NCI-H82 (cell line): ENCODE measurements at regions not wholly inside any gene's neighbourhood (a gene's known extent, or its start where the extent isn't known, plus 50 kb on each side); places are given as distances from the start of the nearest gene placed in this dataset.

Experiments used
- DNase-seq: peaks from one replicate; lab custom pipeline; 2025; lab: John Stamatoyannopoulos, UW

DNA sequence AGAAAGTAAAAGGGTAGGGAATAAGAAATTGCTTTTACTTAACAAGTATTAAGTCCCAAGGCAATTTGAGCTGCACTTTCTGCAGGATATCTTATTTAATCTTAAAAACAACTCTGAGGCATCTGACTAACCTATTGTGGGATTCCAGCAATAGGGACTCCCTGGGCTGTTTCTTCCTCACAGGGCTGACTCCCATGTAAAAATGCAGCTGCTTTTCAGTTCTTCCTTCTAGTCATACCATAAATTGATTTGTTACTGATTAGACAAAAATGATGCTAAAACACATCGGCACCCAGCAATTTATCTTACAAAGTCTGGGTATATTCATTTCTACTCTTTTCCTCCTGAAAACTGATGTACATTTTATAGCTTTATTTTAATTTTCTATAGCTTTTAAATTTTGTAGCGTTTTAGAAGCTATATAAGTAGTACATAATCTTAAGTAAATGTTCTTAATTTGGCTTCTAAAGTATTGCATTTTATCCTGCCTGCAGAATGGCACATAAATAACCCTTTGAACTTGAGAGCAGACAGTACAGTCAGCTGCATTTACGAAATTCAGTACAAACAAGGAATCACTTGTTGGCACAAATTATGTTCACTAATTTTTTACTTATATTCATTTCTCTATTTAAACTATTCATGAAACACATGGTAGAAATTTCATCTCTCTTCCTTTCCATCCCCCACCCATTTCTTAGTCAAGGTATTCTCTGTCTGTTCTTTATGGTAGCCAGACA, 102.4 kb upstream of the FRY start:
- no peak for DNase-seq

DNA sequence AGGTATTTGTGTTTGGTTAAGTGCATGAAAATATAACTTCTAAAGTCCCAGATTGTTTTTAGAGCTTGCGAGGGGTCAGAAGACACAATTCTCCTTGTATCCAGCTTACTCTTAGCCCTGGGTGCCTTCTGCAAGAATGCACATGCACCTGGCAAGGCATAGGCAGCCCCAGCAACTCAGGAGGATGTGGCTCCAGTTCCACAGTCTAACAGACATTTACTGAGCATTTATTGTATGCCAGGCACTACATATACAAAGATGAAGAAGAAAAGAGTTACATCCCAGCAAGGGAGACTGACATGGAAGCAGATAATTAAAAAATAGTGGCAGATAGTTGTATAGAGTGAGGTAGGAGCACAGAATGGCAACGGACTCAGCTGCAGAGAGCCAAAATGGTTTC, 101.1 kb upstream of the FRY start:
- DNase-seq: no peak

GRCh38 chr13:31930901-31931522, 100.6 kb upstream of the FRY start:
- DNase-seq: peak; percentile 68

DNA sequence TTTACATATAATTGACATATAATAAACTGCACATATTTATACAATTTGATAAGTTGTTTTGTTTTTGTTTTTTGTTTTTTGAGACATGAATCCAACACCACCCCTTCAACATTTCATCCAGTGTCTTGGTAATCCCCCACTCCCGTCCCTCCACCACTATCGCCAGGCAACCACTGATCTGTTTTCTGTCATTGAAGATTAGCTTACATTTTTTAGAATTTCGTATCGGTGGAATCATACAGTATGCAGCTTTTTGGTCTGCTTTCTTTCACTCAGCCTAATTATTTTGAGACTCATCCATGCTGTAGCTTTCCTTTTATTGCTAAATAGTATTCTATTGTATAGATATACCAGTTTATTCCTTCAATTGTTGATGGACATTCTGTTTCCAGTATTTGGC, 94.1 kb upstream of the FRY start:
- no peak for DNase-seq

DNA sequence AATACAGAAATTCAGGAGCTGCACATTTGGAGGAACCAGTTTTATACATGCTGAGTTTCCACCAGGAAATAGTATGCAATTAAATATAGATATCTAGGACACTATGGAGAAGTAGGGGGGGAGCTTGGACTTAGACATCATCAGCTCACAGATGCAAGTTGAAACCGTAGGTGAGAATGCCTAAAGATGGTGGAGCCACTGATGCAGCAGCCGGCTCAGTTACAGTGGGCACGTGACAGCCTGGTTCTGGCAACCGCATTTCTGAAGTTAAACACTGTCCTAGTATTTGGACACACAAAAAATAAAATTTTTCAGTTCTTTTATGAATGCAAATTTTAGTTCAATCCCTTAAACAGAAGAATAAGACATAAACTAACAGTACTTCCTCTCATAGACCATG, 91.5 kb upstream of the FRY start:
- no peak for DNase-seq

DNA sequence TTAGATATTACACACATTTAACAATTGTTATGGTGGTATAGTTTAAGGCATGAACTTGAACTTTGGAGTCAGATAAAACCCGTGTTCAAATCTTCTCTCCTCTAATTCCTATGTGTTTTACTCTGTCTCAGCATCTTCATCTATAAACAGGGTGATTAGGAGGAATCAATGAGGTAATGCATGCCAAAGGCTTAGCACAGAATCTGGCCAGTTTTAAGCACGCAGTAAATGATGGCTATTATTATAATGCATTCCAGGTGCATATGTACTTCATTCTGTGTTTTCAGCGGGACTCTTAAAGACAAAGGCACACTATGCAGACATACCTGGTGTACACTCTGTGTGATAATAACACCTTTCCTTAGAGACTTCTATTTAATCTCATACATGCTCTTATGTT, 88.0 kb upstream of the FRY start:
- DNase-seq: no peak

DNA sequence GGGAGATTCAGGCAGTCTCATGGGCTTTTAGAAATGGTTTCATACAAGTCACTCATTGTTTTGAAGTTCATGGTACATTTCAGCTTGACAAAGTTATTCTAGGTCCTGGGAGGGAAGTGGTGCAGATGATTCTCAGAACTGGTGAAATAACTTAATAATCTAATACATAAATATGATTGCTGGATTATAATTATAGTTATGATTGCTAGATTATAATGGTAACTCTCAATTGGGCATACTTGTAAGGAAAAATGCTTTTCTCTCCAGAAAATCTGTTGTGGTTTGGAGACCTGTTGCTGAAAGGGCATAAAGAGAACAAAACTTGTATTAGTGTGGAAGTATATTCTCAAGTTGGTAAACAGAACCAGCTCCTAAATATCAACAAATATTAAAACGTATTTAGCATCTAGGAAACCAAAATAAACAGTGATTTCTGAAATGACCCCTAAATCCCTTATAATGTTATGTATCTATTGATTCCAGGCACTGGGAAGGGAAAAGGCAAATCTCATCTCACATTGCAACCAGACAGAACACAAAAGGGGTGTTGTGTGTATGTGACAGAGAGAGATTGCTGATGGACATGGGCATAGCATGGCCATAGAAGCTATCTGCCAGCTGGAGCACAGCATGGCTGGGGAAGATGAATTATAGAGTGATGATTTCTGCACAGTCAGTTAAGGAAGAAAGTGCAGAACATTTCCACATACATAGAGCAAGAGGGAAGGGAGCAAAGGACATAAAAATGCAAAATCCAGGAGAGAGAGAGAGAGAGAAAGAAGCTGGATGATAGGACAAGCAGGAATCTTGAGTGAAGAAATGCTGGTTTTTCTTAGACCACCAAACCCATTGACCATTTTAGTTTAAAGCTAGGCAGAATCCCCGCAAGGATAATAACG, 87.1 kb upstream of the FRY start:
- DNase-seq: no peak

DNA sequence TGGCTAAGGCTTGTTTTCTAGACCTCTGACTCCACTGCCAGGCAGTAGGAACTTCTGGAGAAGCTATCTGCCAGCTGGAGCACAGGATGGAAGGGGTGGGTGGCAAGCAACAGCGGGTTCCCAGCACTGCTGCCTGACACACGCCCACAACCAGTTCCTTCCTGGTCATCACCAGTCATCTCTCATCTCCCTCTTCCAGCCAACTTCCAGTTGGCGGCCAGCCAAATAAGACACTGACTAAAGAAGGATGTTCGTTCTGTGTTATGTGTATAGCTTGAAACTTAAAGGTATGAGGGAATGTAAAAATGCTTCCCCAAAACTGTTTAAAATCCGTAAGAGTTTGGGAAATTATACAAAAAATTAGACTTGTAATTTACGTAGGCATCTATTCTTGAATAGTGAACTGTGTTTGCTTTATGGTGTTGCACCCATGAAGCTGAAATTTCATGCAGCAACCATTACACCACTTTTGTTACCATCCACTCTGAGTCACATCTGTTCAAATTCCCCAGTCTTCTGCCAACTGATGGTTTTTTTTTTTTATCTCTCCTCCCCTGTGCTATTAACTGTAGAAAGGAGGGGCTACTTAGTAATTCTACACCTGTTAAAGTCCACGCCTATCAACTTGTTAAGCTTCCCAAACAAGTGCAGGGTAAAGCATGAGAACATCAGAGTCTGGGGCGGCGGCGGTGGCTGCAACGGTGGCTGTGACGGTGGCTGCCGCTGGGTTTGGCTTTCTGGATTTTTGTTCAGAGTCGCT, 86.2 kb upstream of the FRY start:
- peak; percentile 81 for DNase-seq

DNA sequence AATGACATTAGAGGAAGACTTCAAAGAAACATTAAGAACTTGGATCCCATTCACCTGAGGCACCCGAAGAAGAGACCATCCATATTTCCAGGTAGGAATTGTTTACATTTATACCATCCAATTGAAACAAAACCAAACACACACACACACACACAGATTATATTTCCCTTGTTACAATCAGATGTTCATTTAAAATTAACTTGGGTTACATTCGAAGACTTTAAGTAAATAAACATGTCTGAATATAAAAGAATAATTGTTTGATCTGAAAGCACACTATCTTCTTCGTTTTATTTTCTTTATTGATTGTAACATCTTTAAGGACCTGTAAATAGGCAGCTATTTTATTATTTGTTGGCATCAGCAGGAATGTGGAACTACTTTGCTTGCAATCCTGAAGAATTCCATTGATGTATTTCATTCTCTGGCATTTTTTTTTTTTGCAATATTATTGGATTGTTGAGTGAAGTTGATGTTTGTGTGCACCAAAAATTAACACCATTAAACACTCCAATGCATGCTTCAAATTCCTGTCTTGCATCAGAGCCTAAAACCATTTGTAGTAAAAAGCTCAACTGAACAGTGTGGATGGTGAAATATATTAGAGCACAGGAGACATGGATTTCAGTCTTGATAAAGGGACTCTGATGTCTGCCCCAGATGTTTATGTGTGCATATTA, 85.3 kb upstream of the FRY start:
- DNase-seq: no peak

DNA sequence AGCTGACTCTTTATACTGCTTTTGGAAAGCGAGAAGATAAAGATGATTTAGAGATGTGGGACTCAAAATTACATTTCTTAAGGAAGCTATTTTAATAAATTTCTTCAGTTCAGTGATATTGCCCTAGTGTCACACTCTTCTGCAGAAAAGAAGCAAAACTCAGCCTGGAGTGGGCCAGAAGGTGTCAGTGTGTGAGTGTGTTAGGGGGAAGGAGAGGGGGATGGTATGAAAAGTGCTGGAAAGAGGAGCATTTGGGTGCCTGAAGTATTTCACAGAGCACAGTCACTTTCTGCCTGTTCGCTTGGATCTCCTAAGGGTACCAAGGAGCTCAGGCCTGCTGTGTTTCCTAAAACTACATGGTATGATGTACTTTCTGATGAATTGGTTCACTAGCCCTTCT, 84.5 kb upstream of the FRY start:
- no peak for DNase-seq

GRCh38 chr13:31947506-31947905, 84.1 kb upstream of the FRY start:
- no peak for DNase-seq

GRCh38 chr13:31949486-31949885, 82.1 kb upstream of the FRY start:
- DNase-seq: no peak

DNA sequence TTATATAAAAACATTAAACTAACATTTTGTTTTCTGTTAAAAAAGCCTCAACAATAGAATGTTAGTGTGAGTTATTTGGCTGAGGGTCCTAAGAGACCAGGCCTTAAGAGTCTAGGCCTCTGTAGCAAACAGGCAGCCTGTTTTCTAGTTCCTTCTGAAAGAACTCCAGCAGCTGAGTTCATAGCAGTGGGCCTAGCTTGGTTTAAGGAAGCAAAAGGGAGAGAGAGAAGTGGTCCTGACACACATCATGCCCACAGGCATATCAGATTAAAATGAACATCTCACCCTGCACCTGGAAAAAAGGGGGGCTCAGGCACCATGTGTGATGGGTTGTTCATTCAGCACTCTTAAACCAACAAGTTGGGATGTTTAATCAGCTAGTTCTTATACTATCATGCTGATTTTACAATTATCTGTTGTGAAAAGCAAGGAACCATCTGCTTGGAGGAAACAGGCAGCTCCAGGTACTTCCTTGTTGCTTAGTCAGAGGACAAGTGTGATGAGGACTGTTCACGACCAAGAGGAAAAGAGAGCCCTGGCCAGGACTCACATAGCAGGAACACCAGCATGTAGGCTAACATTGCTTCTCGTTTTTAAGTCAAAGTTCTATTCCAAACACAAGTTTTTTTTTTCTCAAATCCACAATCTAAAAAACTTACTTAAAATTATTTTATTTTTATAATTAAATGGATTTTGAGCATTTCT, 81.3 kb upstream of the FRY start:
- DNase-seq: no peak

DNA sequence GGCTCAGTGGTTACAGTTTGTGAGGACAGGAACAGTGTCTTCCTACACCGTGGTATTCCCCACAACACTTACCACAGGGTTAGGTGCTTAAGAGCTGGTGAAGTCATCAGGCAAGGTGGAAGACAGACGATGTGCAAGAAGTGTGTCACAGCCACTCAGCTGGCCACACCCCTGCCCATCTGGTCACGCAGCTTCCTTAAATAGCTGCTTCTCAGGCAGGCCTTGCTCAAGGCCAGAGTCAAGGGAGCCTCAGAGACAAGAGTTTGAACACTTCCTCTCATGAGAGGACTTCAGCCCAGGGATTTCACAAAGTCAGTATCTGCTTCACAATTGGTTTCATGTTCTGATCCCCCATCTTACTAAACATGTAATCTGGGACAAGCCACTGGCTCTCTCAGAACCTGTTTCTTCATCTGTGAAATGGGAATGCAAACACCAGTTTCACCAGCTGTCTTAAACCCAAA, 80.3 kb upstream of the FRY start:
- DNase-seq: peak; percentile 82

DNA sequence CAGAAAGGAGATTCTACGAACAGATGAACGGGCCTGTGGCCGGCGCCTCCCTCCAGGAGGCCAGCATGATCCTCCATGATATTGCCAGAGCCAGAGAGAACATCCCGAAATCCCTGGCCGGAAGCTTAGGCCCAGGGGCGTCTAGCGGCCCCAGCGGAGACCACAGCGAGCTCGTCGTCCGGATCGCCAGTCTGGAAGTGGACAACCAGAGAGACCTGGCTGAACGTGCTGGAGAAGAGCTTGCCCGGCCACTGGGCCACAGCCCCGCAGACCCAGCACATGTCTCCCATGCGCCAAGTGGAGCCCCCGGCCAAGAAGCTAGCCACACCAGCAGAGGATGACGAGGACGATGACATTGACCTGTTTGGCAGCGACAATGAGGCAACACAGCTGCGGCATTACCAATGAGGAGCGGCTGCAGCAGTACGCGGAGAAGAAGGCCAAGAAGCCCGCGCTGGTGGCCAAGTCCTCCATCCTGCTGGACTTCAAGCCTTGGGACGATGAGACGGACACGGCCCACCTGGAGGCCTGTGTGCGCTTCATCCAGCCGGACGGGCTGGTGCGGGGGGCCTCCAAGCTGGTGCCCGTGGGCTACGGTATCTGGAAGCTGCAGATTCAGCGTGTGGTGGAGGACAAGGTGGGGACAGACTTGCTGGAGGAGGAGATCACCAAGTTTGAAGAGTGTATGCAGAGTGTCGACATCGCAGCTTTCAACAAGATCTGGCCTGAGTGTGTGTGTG, 78.8 kb upstream of the FRY start:
- DNase-seq: no peak

DNA sequence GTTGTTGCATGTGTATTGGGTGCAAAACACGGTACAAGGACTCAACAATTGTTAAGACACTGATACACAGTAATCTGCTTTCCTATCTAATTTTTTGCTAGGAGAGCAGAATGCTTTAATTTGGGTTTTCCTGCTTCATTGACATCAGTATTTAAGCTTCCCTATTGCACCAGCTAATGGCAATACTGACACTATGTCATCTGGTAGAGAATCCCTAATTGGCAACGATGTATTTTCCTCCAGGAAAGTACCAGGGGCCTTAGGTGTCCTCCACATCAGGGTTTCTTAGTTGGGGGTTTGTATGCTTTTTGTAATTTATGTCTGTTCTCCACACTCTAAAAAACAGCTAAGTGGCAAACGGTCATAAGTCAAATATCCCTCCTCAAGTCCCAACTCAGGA, 76.5 kb upstream of the FRY start:
- no peak for DNase-seq

GRCh38 chr13:31955741-31956140, 75.8 kb upstream of the FRY start:
- DNase-seq: no peak

DNA sequence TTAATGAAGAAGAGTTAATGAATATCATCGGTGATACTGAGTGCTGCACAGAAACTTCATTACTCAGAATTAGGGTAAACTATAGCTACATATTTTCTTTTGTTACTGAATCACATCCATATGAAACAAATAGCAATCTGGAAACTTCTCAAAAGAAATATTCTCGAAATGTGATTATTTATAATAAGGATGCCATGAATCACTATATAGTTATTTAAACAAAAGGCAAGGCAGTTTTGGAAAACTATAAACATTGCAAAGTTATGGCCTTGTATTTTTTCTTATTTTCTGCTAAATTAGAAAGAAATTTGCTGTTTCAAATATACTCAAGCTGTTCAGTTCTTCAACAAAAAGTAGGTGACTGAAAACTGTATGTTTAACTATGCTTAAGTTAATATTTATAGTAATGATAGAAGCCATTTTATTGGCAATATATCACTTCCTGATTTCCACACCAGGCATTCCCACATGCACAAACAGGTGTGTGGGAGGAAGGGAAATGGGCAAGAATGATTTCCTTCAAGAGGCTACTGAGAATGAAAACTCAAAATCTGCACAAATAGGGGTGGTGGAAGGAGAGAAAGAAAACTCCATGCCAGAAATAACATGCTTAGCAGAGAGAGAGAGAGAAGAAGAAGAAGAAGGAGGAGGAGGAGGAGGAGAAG, 74.5 kb upstream of the FRY start:
- DNase-seq: no peak

DNA sequence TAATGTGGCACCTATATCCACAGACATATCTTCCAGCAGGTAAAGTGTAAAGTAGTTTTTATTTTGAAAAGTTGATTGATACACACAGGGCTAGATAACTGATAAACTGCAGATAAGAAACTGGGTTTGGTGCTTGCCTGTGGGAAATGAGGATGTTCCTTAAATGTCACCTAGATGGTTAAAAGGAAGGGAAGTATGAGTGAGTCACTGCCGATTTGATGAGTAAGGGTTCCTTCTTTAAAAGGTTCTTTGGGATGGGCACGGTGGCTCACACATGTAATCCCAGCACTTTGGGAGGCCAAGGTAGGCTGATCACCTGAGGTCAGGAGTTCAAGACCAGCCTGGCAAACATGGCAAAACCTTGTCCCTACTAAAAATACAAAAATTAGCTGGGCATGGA, 73.8 kb upstream of the FRY start:
- DNase-seq: no peak
